ENCODE measurements at regions not wholly inside any gene's neighbourhood (a gene's known extent, or its start where the extent isn't known, plus 50 kb on each side); places are given as distances from the start of the nearest gene placed in this dataset.
"Not testable (repeated sequence)": the region's sequence is repeated elsewhere in the genome, so short reads cannot be mapped to it uniquely, and the experiment has no call there.

GRCh38 chr9:106075236-106075959, 381.1 kb downstream of the TMEM38B start:
- intact Hi-C loops (cut with micrococcal nuclease): no loop called here
- Mint-ChIP-seq H3K27me3 (no peaks in the 10 kb centered on the region), H3K9me3 (no peaks in the 10 kb centered on the region), H3K4me3 (no peak overlapping the region), H3K27ac (no peak overlapping the region), H3K4me1 (no peaks in the 10 kb centered on the region), H3K36me3 (ENCODE audit: low read depth) (no peaks in the 10 kb centered on the region)
- DNase-seq: no peak

- no peaks in the 10 kb centered on the region for H3K4me1 Mint-ChIP-seq
- intact Hi-C loops (cut with micrococcal nuclease): no loop called here
- H3K27ac Mint-ChIP-seq: no peak overlapping the region
- no peaks in the 10 kb centered on the region for H3K27me3 Mint-ChIP-seq
- no peak for DNase-seq
- no peaks in the 10 kb centered on the region for H3K36me3 Mint-ChIP-seq (ENCODE audit: low read depth)
- no peak overlapping the region for H3K4me3 Mint-ChIP-seq
- no peaks in the 10 kb centered on the region for H3K9me3 Mint-ChIP-seq
These were observed 381.6 kb downstream of the TMEM38B start for GRCh38 chr9:106075960-106076327.

GRCh38 chr9:106076711-106077110, 382.4 kb downstream of the TMEM38B start:
- Mint-ChIP-seq H3K27ac (no peak overlapping the region), H3K4me1 (no peaks in the 10 kb centered on the region), H3K4me3 (no peak overlapping the region), H3K9me3 (no peaks in the 10 kb centered on the region), H3K36me3 (ENCODE audit: low read depth) (no peaks in the 10 kb centered on the region), H3K27me3 (no peaks in the 10 kb centered on the region)
- no peak for DNase-seq
- intact Hi-C loops (cut with micrococcal nuclease): no loop called here

- DNase-seq: no peak
- Mint-ChIP-seq H3K4me1 (no peaks in the 10 kb centered on the region), H3K27me3 (no peaks in the 10 kb centered on the region), H3K27ac (no peak overlapping the region), H3K4me3 (no peak overlapping the region), H3K36me3 (ENCODE audit: low read depth) (no peaks in the 10 kb centered on the region), H3K9me3 (no peaks in the 10 kb centered on the region)
- intact Hi-C loops (cut with micrococcal nuclease): no loop called here
These were observed 383.4 kb downstream of the TMEM38B start for GRCh38 chr9:106077731-106078130.

- Mint-ChIP-seq H3K36me3 (ENCODE audit: low read depth) (no peaks in the 10 kb centered on the region), H3K27ac (no peak overlapping the region), H3K4me1 (no peaks in the 10 kb centered on the region), H3K27me3 (no peaks in the 10 kb centered on the region), H3K4me3 (no peak overlapping the region), H3K9me3 (no peaks in the 10 kb centered on the region)
- no peak for DNase-seq
- intact Hi-C loops (cut with micrococcal nuclease): no loop called here
These were observed 388.3 kb downstream of the TMEM38B start for GRCh38 chr9:106082621-106083020.

- Mint-ChIP-seq H3K27ac (no peak overlapping the region), H3K4me3 (no peak overlapping the region), H3K36me3 (ENCODE audit: low read depth) (no peaks in the 10 kb centered on the region), H3K4me1 (no peaks in the 10 kb centered on the region), H3K27me3 (no peaks in the 10 kb centered on the region), H3K9me3 (no peaks in the 10 kb centered on the region)
- DNase-seq: no peak
- intact Hi-C loops (cut with micrococcal nuclease): no loop called here
These were observed 390.4 kb downstream of the TMEM38B start for GRCh38 chr9:106084702-106085101.

GRCh38 chr9:106085479-106085878, 391.1 kb downstream of the TMEM38B start:
- intact Hi-C loops (cut with micrococcal nuclease): no loop called here
- Mint-ChIP-seq H3K27me3 (no peaks in the 10 kb centered on the region), H3K27ac (no peak overlapping the region), H3K36me3 (ENCODE audit: low read depth) (no peaks in the 10 kb centered on the region), H3K9me3 (no peaks in the 10 kb centered on the region), H3K4me1 (no peaks in the 10 kb centered on the region), H3K4me3 (no peak overlapping the region)
- no peak for DNase-seq

GRCh38 chr9:106092083-106092482, 397.7 kb downstream of the TMEM38B start:
- Mint-ChIP-seq H3K27ac (no peak overlapping the region), H3K9me3 (no peaks in the 10 kb centered on the region), H3K36me3 (ENCODE audit: low read depth) (no peaks in the 10 kb centered on the region), H3K4me1 (no peaks in the 10 kb centered on the region), H3K27me3 (no peaks in the 10 kb centered on the region), H3K4me3 (no peak overlapping the region)
- intact Hi-C loops (cut with micrococcal nuclease): no loop called here
- DNase-seq: no peak

GRCh38 chr9:106102821-106103220, 408.5 kb downstream of the TMEM38B start:
- no peaks in the 10 kb centered on the region for H3K27me3 Mint-ChIP-seq
- no peaks in the 10 kb centered on the region for H3K4me1 Mint-ChIP-seq
- H3K36me3 Mint-ChIP-seq (ENCODE audit: low read depth): no peaks in the 10 kb centered on the region
- H3K4me3 Mint-ChIP-seq: no peak overlapping the region
- intact Hi-C loops (cut with micrococcal nuclease): no loop called here
- DNase-seq: no peak
- no peak overlapping the region for H3K27ac Mint-ChIP-seq
- H3K9me3 Mint-ChIP-seq: peaks cover 4% of the 10 kb centered on the region

GRCh38 chr9:106104887-106105286, 410.5 kb downstream of the TMEM38B start:
- H3K4me3 Mint-ChIP-seq: no peak overlapping the region
- no peaks in the 10 kb centered on the region for H3K4me1 Mint-ChIP-seq
- H3K27me3 Mint-ChIP-seq: no peaks in the 10 kb centered on the region
- intact Hi-C loops (cut with micrococcal nuclease): no loop called here
- peaks cover 4% of the 10 kb centered on the region for H3K9me3 Mint-ChIP-seq
- no peak overlapping the region for H3K27ac Mint-ChIP-seq
- H3K36me3 Mint-ChIP-seq (ENCODE audit: low read depth): no peaks in the 10 kb centered on the region
- DNase-seq: no peak

- intact Hi-C loops (cut with micrococcal nuclease): no loop called here
- Mint-ChIP-seq H3K27me3 (no peaks in the 10 kb centered on the region), H3K4me1 (no peaks in the 10 kb centered on the region), H3K4me3 (no peak overlapping the region), H3K9me3 (peaks cover 4% of the 10 kb centered on the region), H3K36me3 (ENCODE audit: low read depth) (no peaks in the 10 kb centered on the region), H3K27ac (no peak overlapping the region)
- DNase-seq: no peak
These were observed 412.1 kb downstream of the TMEM38B start for GRCh38 chr9:106106396-106106795.

GRCh38 chr9:106107716-106108115, 413.4 kb downstream of the TMEM38B start:
- H3K9me3 Mint-ChIP-seq: peaks cover 4% of the 10 kb centered on the region
- no peaks in the 10 kb centered on the region for H3K36me3 Mint-ChIP-seq (ENCODE audit: low read depth)
- H3K27ac Mint-ChIP-seq: no peak overlapping the region
- no peaks in the 10 kb centered on the region for H3K4me1 Mint-ChIP-seq
- H3K27me3 Mint-ChIP-seq: no peaks in the 10 kb centered on the region
- DNase-seq: no peak
- no peak overlapping the region for H3K4me3 Mint-ChIP-seq
- intact Hi-C loops (cut with micrococcal nuclease): no loop called here

GRCh38 chr9:106109706-106110105, 415.4 kb downstream of the TMEM38B start:
- H3K4me1 Mint-ChIP-seq; H3K27me3 Mint-ChIP-seq; H3K4me3 Mint-ChIP-seq; H3K36me3 Mint-ChIP-seq (ENCODE audit: low read depth); H3K27ac Mint-ChIP-seq; intact Hi-C loops (cut with micrococcal nuclease); DNase-seq; H3K9me3 Mint-ChIP-seq: not testable (repeated sequence)

GRCh38 chr9:106110483-106110882, 416.1 kb downstream of the TMEM38B start:
- Mint-ChIP-seq H3K36me3 (ENCODE audit: low read depth) (no peaks in the 10 kb centered on the region), H3K9me3 (peaks cover 4% of the 10 kb centered on the region), H3K27me3 (no peaks in the 10 kb centered on the region), H3K4me3 (no peak overlapping the region), H3K4me1 (no peaks in the 10 kb centered on the region), H3K27ac (no peak overlapping the region)
- intact Hi-C loops (cut with micrococcal nuclease): no loop called here
- DNase-seq: no peak

GRCh38 chr9:106111039-106111730, 416.8 kb downstream of the TMEM38B start:
- Mint-ChIP-seq H3K9me3 (peaks cover 4% of the 10 kb centered on the region), H3K36me3 (ENCODE audit: low read depth) (no peaks in the 10 kb centered on the region), H3K4me3 (no peak overlapping the region), H3K27ac (no peak overlapping the region), H3K27me3 (no peaks in the 10 kb centered on the region), H3K4me1 (no peaks in the 10 kb centered on the region)
- DNase-seq: no peak
- intact Hi-C loops (cut with micrococcal nuclease): no loop called here
